HFFc6 (cell line): ENCODE measurements at regions not wholly inside any gene's neighbourhood (a gene's known extent, or its start where the extent isn't known, plus 50 kb on each side); places are given as distances from the start of the nearest gene placed in this dataset.

Experiments
- DNase-seq: peaks from one replicate; pipeline ENCODE4 v3.0.0-alpha.2; 2018
- H3K27ac Mint-ChIP-seq: 2 replicates; pipeline ENCODE4 v1.8.0; 2020; ENCODE audit warnings: mild to moderate bottlenecking, mixed read lengths
- H3K27me3 Mint-ChIP-seq: 2 replicates; pipeline ENCODE4 v1.8.0; 2021; ENCODE audit warnings: mild to moderate bottlenecking, moderate library complexity, mixed read lengths; ENCODE audit not compliant: insufficient read depth
- H3K36me3 Mint-ChIP-seq: 2 replicates; pipeline ENCODE4 v1.8.0; 2021; ENCODE audit warnings: low read depth, mixed read lengths
- H3K4me1 Mint-ChIP-seq: 2 replicates; pipeline ENCODE4 v1.8.0; 2020; ENCODE audit warnings: low read depth, mixed read lengths
- H3K4me3 Mint-ChIP-seq: 2 replicates; pipeline ENCODE4 v1.8.0; 2020; ENCODE audit warnings: mild to moderate bottlenecking, moderate library complexity, mixed read lengths
- H3K9me3 Mint-ChIP-seq: 2 replicates; pipeline ENCODE4 v1.8.0; 2020; ENCODE audit warnings: mild to moderate bottlenecking, mixed read lengths
- CTCF ChIP-seq: fragments of 200-600 bp; sonication (generic); IDR thresholded peaks from 2 replicates; pipeline ENCODE4 v1.5.0; 2021; ENCODE audit warnings: antibody characterized with exemption, mild to moderate bottlenecking

GRCh38 chr10:108422286-108422685 lies 1257.8 kb upstream of the SORCS1 start:
- no peak for TF ChIP-seq CTCF
- peaks cover 14% of the 10 kb centered on the region; the same call in 1 of the 2 replicates for H3K4me1 Mint-ChIP-seq
- DNase-seq, result no peak
- H3K36me3 Mint-ChIP-seq, result no peaks in the 10 kb centered on the region
- no peak overlapping the region for H3K4me3 Mint-ChIP-seq
- H3K27me3 Mint-ChIP-seq, result no peaks in the 10 kb centered on the region; the same call in 1 of the 2 replicates
- no peak overlapping the region for H3K27ac Mint-ChIP-seq
- H3K9me3 Mint-ChIP-seq, result peaks cover 5% of the 10 kb centered on the region

GRCh38 chr10:108421266-108421665 lies 1256.8 kb upstream of the SORCS1 start:
- no peaks in the 10 kb centered on the region for H3K36me3 Mint-ChIP-seq
- no peak overlapping the region for H3K4me3 Mint-ChIP-seq
- H3K27me3 Mint-ChIP-seq, result no peaks in the 10 kb centered on the region; the same call in 1 of the 2 replicates
- TF ChIP-seq CTCF, result no peak
- H3K27ac Mint-ChIP-seq, result no peak overlapping the region
- DNase-seq, result no peak
- peaks cover 5% of the 10 kb centered on the region; the same call in 1 of the 2 replicates for H3K9me3 Mint-ChIP-seq
- H3K4me1 Mint-ChIP-seq, result peaks cover 14% of the 10 kb centered on the region; the same call in 1 of the 2 replicates

- Mint-ChIP-seq H3K4me1 (no peaks in the 10 kb centered on the region), H3K27me3 (no peaks in the 10 kb centered on the region; the same call in 1 of the 2 replicates), H3K4me3 (no peak overlapping the region)
These were observed 1249.4 kb upstream of the SORCS1 start for GRCh38 chr10:108413954-108414353.

GRCh38 chr10:108412323-108412722 lies 1247.8 kb upstream of the SORCS1 start:
- Mint-ChIP-seq H3K4me3 (no peak overlapping the region), H3K9me3 (no peaks in the 10 kb centered on the region; the same call in 1 of the 2 replicates)
- no peak for TF ChIP-seq CTCF

More at GRCh38 chr10:108413954-108414353, 1249.4 kb upstream of the SORCS1 start:
- no peak for TF ChIP-seq CTCF
- no peaks in the 10 kb centered on the region; the same call in 1 of the 2 replicates for H3K9me3 Mint-ChIP-seq
- no peak overlapping the region for H3K27ac Mint-ChIP-seq
- H3K36me3 Mint-ChIP-seq, result no peaks in the 10 kb centered on the region
- DNase-seq, result no peak

GRCh38 chr10:108411894-108412293 lies 1247.4 kb upstream of the SORCS1 start:
- Mint-ChIP-seq H3K36me3 (no peaks in the 10 kb centered on the region), H3K27ac (no peak overlapping the region), H3K9me3 (no peaks in the 10 kb centered on the region; the same call in 1 of the 2 replicates), H3K4me1 (no peaks in the 10 kb centered on the region), H3K4me3 (no peak overlapping the region), H3K27me3 (no peaks in the 10 kb centered on the region)
- TF ChIP-seq CTCF, result no peak
- DNase-seq, result no peak

More at GRCh38 chr10:108412323-108412722, 1247.8 kb upstream of the SORCS1 start:
- no peak overlapping the region for H3K27ac Mint-ChIP-seq
- DNase-seq, result no peak
- no peaks in the 10 kb centered on the region for H3K27me3 Mint-ChIP-seq
- no peaks in the 10 kb centered on the region for H3K4me1 Mint-ChIP-seq
- no peaks in the 10 kb centered on the region for H3K36me3 Mint-ChIP-seq
